PC-3 (cell line): ENCODE measurements at regions not wholly inside any gene's neighbourhood (a gene's known extent, or its start where the extent isn't known, plus 50 kb on each side); places are given as distances from the start of the nearest gene placed in this dataset.

Experiments
- ATAC-seq: fragments of 200-7000 bp; cut with Tn5 transposase; 2 replicates; pipeline ENCODE4 v1.9.1; 2020; ENCODE audit warnings: mild to moderate bottlenecking, moderate library complexity
- BruUV-seq: library from RNA; stranded (reverse); fragments of 400-500 nt; replicated peaks from 2 replicates; lab custom pipeline; 2021; lab: Mats Ljungman, UMichigan
- CTCF ChIA-PET: fragments of 300-600 bp; sonication (Branson Sonifier 250); formaldehyde crosslinking; loops from one replicate; lab custom pipeline; 2022; ENCODE audit warnings: antibody characterized with exemption; lab: Charles Lee
- POLR2A ChIA-PET: fragments of 300-600 bp; sonication (Branson Sonifier 250); formaldehyde crosslinking; loops from one replicate; lab custom pipeline; 2022; ENCODE audit warnings: antibody characterized with exemption; ENCODE audit not compliant: unreplicated experiment; lab: Charles Lee
- DNase-seq: peaks from one replicate; pipeline ENCODE4 v3.0.0-alpha.2; 2015
- H2AFZ ChIP-seq: fragments of 300-600 bp; sonication (generic); 2 replicates; pipeline ENCODE4 v1.6.0; 2016; ENCODE audit warnings: antibody characterized with exemption, low read length
- H3F3A ChIP-seq: fragments of 300-600 bp; sonication (generic); one replicate; pipeline ENCODE4 v1.6.0; 2017; ENCODE audit warnings: antibody characterized with exemption, low read length, control low read depth, mild to moderate bottlenecking; ENCODE audit not compliant: unreplicated experiment
- H3K27ac ChIP-seq: fragments of 300-600 bp; sonication (generic); 2 replicates; pipeline ENCODE4 v1.5.1; 2016; ENCODE audit warnings: mild to moderate bottlenecking, low read length
- H3K27me3 ChIP-seq: fragments of 300-600 bp; sonication (generic); 2 replicates; pipeline ENCODE4 v1.6.1; 2016; ENCODE audit warnings: low read length, mixed read lengths
- H3K36me3 ChIP-seq: fragments of 300-600 bp; sonication (generic); 2 replicates; pipeline ENCODE4 v1.6.1; 2016; ENCODE audit warnings: low read depth, mixed run types, low read length, mixed read lengths
- H3K4me1 ChIP-seq: fragments of 300-600 bp; sonication (generic); 2 replicates; pipeline ENCODE4 v1.5.1; 2016; ENCODE audit warnings: low read length; ENCODE audit not compliant: insufficient read depth
- H3K4me2 ChIP-seq: fragments of 300-600 bp; sonication (generic); 2 replicates; pipeline ENCODE4 v1.6.0; 2016; ENCODE audit warnings: low read length
- H3K4me3 ChIP-seq: fragments of 300-600 bp; sonication (generic); 2 replicates; pipeline ENCODE4 v1.5.1; 2016; ENCODE audit warnings: mild to moderate bottlenecking, low read length, mixed read lengths
- H3K79me2 ChIP-seq: fragments of 300-600 bp; sonication (generic); 2 replicates; pipeline ENCODE4 v1.6.1; 2017; ENCODE audit warnings: low read length, mixed read lengths
- H3K9ac ChIP-seq: fragments of 300-600 bp; sonication (generic); 2 replicates; pipeline ENCODE4 v1.6.0; 2016; ENCODE audit warnings: mild to moderate bottlenecking, low read length
- H3K9me2 ChIP-seq: fragments of 300-600 bp; sonication (generic); replicated peaks from 2 replicates; pipeline ENCODE4 v1.6.1; 2016; ENCODE audit warnings: mixed run types, low read length, mixed read lengths
- H3K9me3 ChIP-seq: fragments of 300-600 bp; sonication (generic); 2 replicates; pipeline ENCODE4 v1.6.1; 2016; ENCODE audit warnings: low read length, mixed read lengths
- H4K20me1 ChIP-seq: fragments of 300-600 bp; sonication (generic); 2 replicates; pipeline ENCODE4 v1.6.1; 2016; ENCODE audit warnings: low read length, mixed read lengths
- CTCF ChIP-seq: fragments of 300-600 bp; sonication (generic); conservative IDR thresholded peaks from 2 replicates; pipeline ENCODE4 v1.5.1; 2017; ENCODE audit warnings: antibody characterized with exemption, low read depth, mild to moderate bottlenecking, low read length
- EZH2 ChIP-seq: fragments of 300-600 bp; sonication (generic); IDR thresholded peaks from one replicate; pipeline ENCODE4 v1.6.1; 2017; ENCODE audit warnings: antibody characterized with exemption, mild to moderate bottlenecking, low read length; ENCODE audit not compliant: unreplicated experiment
- EZH2phosphoT487 ChIP-seq: fragments of 300-600 bp; sonication (generic); IDR thresholded peaks from 2 replicates; pipeline ENCODE4 v1.6.1; 2018; ENCODE audit warnings: mild to moderate bottlenecking, antibody characterized with exemption, low read length, borderline replicate concordance
- intact Hi-C: fragments of 100-400 bp; cut with micrococcal nuclease; formaldehyde crosslinking; loops from 2 replicates; pipeline ENCODE4 v1.9.0; 2023

- peak overlapping the region; percentile 42 for H3K4me2 ChIP-seq
- no peaks in the 10 kb centered on the region for H3K36me3 ChIP-seq
- H3K4me1 ChIP-seq = peaks cover 18% of the 10 kb centered on the region
- ATAC-seq (peak; percentile 69), DNase-seq (peak; percentile 92)
- no peak overlapping the region for H3K4me3 ChIP-seq
- no peak for TF ChIP-seq EZH2phosphoT487
- no peak for TF ChIP-seq CTCF
- no peak for TF ChIP-seq EZH2
- H3K9me3 ChIP-seq = no peaks in the 10 kb centered on the region
- H3K27ac ChIP-seq = peak overlapping the region; percentile 45
- no TSS peak for BruUV-seq
- no peak overlapping the region for H2AFZ ChIP-seq
- H3K9ac ChIP-seq = no peak overlapping the region
- H4K20me1 ChIP-seq = no peaks in the 10 kb centered on the region
- ChIA-PET CTCF (no interaction called here), POLR2A (no interaction called here)
- H3F3A ChIP-seq = no peaks in the 10 kb centered on the region
- H3K9me2 ChIP-seq = no peaks in the 10 kb centered on the region
- intact Hi-C loops = no loop called here
- H3K79me2 ChIP-seq = no peaks in the 10 kb centered on the region
- H3K27me3 ChIP-seq = no peaks in the 10 kb centered on the region
These were observed 92.3 kb downstream of the B3GNT2 start for GRCh38 chr2:62287899-62288880.

- no peak overlapping the region for H3K4me2 ChIP-seq
- TF ChIP-seq EZH2phosphoT487 = no peak
- TF ChIP-seq EZH2 = no peak
- no peak for TF ChIP-seq CTCF
- ChIA-PET POLR2A (no interaction called here), CTCF (no interaction called here)
- H3K4me3 ChIP-seq = no peak overlapping the region
- H3K9me3 ChIP-seq = no peaks in the 10 kb centered on the region
- no peaks in the 10 kb centered on the region for H3K36me3 ChIP-seq
- intact Hi-C loops = no loop called here
- H3K9me2 ChIP-seq = no peaks in the 10 kb centered on the region
- no peak for DNase-seq
- H3K9ac ChIP-seq = no peak overlapping the region
- H3F3A ChIP-seq = no peaks in the 10 kb centered on the region
- H4K20me1 ChIP-seq = no peaks in the 10 kb centered on the region
- BruUV-seq = no TSS peak
- H3K27ac ChIP-seq = 0 out of 2 replicates have a peak overlapping the region, but pooled peaks have one; percentile 14
- no peaks in the 10 kb centered on the region for H3K27me3 ChIP-seq
- H3K4me1 ChIP-seq = peaks cover 16% of the 10 kb centered on the region
- no peak overlapping the region for H2AFZ ChIP-seq
- no peak for ATAC-seq
- no peaks in the 10 kb centered on the region for H3K79me2 ChIP-seq
These were observed 91.4 kb downstream of the B3GNT2 start for GRCh38 chr2:62287282-62287681.
